Upper lobe of left lung (tissue), 4 donors: ENCODE measurements at regions not wholly inside any gene's neighbourhood (a gene's known extent, or its start where the extent isn't known, plus 50 kb on each side); places are given as distances from the start of the nearest gene placed in this dataset.

Experiments used
- POLR2A ChIP-seq, 4 donors: fragments of 450-650 bp; IDR thresholded peaks; one replicate each; pipeline ENCODE4 v1.5.1; 2016 to 2017; ENCODE audit warnings: antibody characterized with exemption in 4 of 4, mild to moderate bottlenecking in 2 of 4
- POLR2AphosphoS5 ChIP-seq, 2 donors: sonication (generic); formaldehyde crosslinking; IDR thresholded peaks; one replicate each; pipeline ENCODE4 v1.5.1; 2017; ENCODE audit warnings: antibody characterized with exemption in 2 of 2
- TF ChIP-seq, protein P1 (sequence below), 6 experiments: fragments of 450-650 bp in 4 of 6; fragments of 200-600 bp in 2 of 6; sonication (generic) in 2 of 6; IDR thresholded peaks; one replicate each; pipeline ENCODE4 v1.5.1; 2016 to 2019; ENCODE audit warnings: antibody characterized with exemption in 6 of 6

DNA sequence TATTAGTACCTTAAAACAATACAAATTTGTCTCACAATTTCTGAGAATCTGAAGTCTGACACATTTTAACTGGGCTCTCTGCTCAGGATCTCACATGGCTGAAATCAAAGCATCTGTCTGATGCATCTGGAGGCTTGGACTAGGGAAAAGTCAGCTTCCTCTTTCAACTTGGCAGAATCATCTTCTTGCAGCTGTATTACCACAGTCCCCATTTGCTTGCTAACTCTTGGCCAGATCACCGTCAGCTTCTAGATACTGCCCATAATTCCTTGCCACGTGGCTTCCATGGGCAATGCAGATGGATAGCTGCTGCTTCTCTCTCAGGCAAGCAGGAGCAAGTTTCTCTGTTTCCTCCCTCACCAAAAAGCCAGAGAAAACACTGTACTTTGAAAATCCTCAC, 1106.4 kb upstream of the CITED2 start:
- no peak for TF ChIP-seq POLR2A (IDR thresholded peaks at IDR 0.05)
- TF ChIP-seq, protein P1, sequence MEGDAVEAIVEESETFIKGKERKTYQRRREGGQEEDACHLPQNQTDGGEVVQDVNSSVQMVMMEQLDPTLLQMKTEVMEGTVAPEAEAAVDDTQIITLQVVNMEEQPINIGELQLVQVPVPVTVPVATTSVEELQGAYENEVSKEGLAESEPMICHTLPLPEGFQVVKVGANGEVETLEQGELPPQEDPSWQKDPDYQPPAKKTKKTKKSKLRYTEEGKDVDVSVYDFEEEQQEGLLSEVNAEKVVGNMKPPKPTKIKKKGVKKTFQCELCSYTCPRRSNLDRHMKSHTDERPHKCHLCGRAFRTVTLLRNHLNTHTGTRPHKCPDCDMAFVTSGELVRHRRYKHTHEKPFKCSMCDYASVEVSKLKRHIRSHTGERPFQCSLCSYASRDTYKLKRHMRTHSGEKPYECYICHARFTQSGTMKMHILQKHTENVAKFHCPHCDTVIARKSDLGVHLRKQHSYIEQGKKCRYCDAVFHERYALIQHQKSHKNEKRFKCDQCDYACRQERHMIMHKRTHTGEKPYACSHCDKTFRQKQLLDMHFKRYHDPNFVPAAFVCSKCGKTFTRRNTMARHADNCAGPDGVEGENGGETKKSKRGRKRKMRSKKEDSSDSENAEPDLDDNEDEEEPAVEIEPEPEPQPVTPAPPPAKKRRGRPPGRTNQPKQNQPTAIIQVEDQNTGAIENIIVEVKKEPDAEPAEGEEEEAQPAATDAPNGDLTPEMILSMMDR (IDR thresholded peaks at IDR 0.05): no peak
- no peak for TF ChIP-seq POLR2AphosphoS5 (IDR thresholded peaks at IDR 0.05)
